Cerebellar cortex (tissue), 1 donor: ENCODE measurements at regions not wholly inside any gene's neighbourhood (a gene's known extent, or its start where the extent isn't known, plus 50 kb on each side); places are given as distances from the start of the nearest gene placed in this dataset.
"Not testable (repeated sequence)": the region's sequence is repeated elsewhere in the genome, so short reads cannot be mapped to it uniquely, and the experiment has no call there.

Experiments used
- DNase-seq: peaks from one replicate; pipeline ENCODE4 v3.0.0-alpha.2; 2015; ENCODE audit warnings: low spot score

GRCh38 chr22:48082284-48082683 is 1319.8 kb downstream of the TBC1D22A start:
- DNase-seq = no peak

GRCh38 chr22:48081281-48081680 is 1318.8 kb downstream of the TBC1D22A start:
- DNase-seq = no peak

GRCh38 chr22:48080316-48081165 is 1318.1 kb downstream of the TBC1D22A start:
- no peak for DNase-seq

GRCh38 chr22:48079505-48080290 is 1317.2 kb downstream of the TBC1D22A start:
- no peak for DNase-seq

- no peak for DNase-seq
Observed at GRCh38 chr22:48078825-48079224, 1316.4 kb downstream of the TBC1D22A start.

GRCh38 chr22:48077699-48078098 is 1315.2 kb downstream of the TBC1D22A start:
- no peak for DNase-seq

- no peak for DNase-seq
Observed at GRCh38 chr22:48076008-48076407, 1313.6 kb downstream of the TBC1D22A start.

- DNase-seq = no peak
Observed at GRCh38 chr22:48075604-48076003, 1313.2 kb downstream of the TBC1D22A start.

GRCh38 chr22:48072777-48073176 is 1310.3 kb downstream of the TBC1D22A start:
- no peak for DNase-seq

GRCh38 chr22:48071828-48072227 is 1309.4 kb downstream of the TBC1D22A start:
- DNase-seq = no peak

- no peak for DNase-seq
Observed at GRCh38 chr22:48071305-48071704, 1308.9 kb downstream of the TBC1D22A start.

GRCh38 chr22:48070760-48071159 is 1308.3 kb downstream of the TBC1D22A start:
- DNase-seq = no peak

- no peak for DNase-seq
Observed at GRCh38 chr22:48070083-48070482, 1307.6 kb downstream of the TBC1D22A start.

GRCh38 chr22:48069256-48069655 is 1306.8 kb downstream of the TBC1D22A start:
- DNase-seq = no peak

GRCh38 chr22:48068323-48068885 is 1306.0 kb downstream of the TBC1D22A start:
- no peak for DNase-seq

GRCh38 chr22:48065892-48066291 is 1303.4 kb downstream of the TBC1D22A start:
- no peak for DNase-seq

- DNase-seq = peak; percentile 84
Observed at GRCh38 chr22:48061726-48062125, 1299.3 kb downstream of the TBC1D22A start.

- DNase-seq = no peak
Observed at GRCh38 chr22:48060266-48060665, 1297.8 kb downstream of the TBC1D22A start.

- not testable (repeated sequence) for DNase-seq
Observed at GRCh38 chr22:48059521-48059920, 1297.1 kb downstream of the TBC1D22A start.

GRCh38 chr22:48057116-48057835 is 1294.8 kb downstream of the TBC1D22A start:
- peak; percentile 25 for DNase-seq

GRCh38 chr22:48055827-48056226 is 1293.4 kb downstream of the TBC1D22A start:
- DNase-seq = no peak

GRCh38 chr22:48055185-48055584 is 1292.7 kb downstream of the TBC1D22A start:
- DNase-seq = no peak
